Fibroblast of skin of scalp (primary cell): ENCODE measurements at regions not wholly inside any gene's neighbourhood (a gene's known extent, or its start where the extent isn't known, plus 50 kb on each side); places are given as distances from the start of the nearest gene placed in this dataset.

ENCODE experiments used
- DNase-seq: peaks from one replicate; pipeline ENCODE4 v3.0.0-alpha.2; 2013

DNA sequence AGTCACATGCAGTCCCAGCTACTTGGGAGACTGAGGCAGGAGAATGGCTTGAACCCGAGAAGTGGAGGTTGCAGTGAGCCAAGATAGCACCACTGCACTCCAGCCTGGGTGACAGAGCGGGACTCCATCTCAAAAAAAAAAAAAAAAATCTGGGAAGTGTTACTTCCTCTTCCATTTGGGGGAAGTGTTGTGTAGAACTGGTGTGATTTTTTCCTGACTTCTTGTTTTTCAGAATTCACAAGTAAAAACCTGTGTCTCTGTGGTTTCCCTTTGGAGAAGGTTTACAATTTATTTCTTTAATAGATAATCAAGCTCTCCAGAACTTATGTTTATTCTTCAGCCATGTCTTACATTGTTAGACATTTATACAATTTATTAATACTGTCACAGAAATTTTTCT lies 396.1 kb downstream of the BRD1 start:
- DNase-seq, result no peak

DNA sequence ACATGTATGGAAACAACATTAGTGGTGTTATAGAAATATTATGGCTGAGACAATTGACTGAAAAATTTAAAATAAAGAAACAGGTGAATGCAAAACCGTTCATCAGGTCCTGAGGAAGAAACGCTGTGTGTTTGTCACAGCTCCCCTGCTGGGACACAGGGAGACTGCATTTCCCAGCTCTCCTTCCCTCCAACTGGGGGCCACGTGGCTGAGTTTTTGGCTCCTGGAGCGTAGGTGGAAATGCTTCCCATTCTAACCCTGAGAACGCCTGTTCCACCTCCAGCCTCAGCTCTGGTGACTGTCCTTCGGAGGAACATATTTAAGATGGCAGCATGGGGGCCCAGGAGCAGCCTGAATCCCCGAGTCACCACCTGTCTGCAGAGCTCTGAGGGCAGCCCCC lies 398.6 kb downstream of the BRD1 start:
- no peak for DNase-seq

DNA sequence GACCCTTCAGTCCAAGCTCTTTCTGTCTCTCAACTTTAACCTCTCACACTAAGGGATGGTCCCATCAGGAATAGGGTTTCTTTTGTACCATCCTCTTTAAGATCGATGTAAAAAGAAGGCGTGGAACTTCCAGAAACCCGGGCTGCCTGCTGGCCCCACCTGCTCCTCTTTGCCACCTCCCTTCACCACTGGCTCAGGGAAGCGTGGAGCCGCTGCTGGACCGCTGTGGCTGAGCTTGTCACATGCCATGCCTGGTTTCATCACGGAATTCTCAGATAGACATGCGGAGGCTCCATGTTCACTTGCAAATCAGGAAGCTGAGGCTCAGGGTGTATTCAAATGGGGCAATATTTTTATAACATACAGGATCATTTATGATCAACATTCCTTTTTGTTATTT lies 399.7 kb downstream of the BRD1 start:
- DNase-seq, result no peak

DNA sequence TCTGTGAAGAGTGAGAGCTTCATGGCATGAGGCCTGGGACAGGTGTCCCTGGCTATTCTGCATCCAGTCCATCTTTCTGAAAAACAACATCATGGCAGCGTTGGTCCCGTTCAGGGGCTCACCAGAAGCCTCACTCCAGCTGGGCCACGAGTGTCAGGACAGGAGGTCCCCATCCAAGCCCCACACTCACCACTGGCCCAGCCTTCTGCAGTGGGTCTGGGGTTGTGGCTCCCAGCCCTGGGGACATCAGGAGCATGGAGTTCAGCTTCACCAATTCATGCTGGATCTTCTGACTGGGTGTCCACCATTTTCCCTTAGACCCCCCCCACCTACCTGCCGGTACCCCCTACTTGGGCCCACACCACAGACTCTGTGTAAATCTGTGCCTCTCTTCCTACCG lies 400.3 kb downstream of the BRD1 start:
- no peak for DNase-seq

DNA sequence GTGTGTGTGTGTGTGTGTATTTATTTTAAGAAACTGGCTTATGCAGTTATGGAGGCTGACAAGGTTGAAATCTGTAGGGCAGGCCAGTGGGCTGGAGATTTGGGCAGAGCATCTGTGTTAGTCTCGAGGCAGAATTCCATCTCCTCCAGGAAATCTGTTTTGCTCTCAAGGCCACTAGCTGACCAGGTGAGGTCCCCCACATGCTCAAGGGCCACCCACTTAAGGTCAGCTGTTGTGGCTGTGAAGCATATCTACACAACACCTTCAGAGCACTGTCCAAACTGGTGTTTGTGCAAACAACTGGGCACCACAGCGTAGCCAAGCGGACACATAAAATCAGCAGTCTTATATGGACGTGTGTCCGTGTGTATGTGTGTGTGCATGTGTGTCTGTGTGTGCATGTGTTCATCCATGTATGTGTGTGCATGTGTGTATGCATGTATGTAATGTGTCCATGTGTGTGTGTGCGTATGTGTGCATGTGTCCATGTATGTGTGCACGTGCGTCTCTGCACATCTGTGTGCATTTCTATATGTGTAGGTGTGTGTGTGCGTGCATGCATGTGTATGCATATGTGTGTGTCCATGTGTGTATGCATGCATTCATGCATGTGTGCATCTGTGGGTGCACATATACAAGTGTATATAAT lies 400.9 kb downstream of the BRD1 start:
- no peak for DNase-seq

DNA sequence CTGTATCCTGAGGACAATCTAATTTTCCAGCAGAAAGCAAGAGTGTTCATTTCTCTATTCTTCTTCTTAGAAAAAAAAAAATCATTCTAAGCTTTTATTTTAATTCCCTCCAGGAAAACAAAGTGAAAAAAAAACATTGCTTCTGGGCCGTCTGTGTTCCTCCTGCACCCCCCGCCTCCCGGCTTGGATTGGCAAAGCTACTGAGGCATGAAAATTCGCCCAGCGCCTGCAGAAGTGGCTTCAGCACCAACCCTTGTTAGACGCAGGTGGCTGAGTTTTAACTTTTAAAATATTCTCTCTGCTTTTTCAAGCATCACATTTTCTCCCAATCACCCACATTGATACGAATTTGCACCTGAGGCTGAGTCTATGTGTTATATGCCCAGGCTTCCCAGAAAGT lies 401.6 kb downstream of the BRD1 start:
- DNase-seq, result no peak

DNA sequence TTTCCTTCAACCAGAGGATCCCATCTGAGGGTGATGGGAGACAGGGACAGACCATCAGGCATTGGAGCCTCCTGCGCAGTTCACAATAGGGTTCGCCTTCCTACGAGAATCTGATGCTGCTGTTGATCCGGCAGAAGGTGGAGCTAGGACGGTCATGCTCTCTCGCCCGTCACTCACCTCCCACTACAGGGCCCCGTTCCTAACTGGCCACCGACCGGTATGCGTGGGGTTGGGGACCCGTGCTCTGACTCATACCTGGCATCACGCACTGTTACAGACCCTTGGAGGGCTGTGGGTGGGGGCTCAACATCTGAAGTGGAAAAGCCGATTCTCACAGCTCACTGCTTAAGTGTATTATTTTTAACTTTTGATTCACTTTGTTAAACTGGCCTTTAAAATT lies 402.3 kb downstream of the BRD1 start:
- no peak for DNase-seq

DNA sequence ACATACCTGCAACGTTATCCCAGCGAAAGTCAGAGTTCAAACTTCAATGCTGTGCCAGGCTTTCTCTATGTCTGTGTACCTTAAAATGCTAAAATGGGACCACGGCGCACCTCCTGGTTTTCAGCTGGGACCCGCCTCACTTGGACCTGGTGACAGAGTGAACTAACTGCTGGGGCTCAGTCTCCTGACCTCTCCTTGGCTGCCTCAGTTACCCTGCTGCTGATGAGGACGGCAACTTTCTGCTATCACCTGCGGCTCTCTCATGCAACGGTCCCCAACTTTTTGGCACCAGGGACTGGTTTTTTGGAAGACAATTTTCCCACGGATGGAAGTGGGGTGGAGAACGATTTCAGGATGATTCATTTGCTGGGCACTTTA lies 402.8 kb downstream of the BRD1 start:
- DNase-seq, result no peak

DNA sequence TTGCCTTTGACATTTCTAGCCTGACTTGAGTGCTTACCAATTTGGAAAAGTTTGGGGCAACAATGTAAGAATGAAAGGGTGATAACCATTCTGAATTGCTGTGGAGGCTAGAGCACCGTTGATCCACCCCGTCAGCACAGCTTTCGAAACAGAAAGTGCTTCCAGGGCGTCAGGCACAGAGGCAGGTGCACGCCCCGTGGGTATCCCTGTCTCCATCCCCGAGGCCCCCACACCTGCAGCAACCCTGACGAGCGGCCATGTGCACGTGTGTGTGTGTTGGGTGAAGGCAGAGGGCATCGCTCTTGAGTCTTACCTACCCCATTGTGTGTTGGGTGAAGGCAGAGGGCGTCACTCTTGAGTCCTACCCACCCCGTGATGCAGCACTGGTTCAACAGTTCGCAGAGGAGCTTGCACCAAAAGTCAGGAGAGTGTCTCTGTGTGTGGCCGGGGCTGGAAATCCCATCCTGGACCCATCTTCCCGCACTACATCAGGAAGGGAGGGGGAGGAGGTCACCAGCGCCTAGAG lies 404.5 kb downstream of the BRD1 start:
- no peak for DNase-seq

DNA sequence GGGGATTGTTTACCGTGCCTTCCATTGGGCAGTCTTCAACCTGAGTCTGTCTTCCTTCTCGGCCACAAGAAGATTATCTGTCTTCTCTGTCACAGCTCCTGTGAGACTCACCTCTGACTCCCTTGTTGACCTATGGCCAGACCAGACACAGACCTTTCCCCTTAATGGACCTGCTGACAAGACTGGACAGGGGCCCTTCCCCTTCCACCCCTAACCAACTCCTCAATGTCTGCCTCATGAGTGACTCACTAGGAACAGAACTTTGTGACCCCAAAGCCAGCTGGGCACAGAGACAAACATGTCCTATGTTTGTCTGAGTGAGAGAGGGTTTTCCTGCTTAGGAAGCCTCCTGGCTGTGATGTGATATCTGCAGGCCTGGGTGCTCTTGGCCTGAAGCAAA lies 405.0 kb downstream of the BRD1 start:
- no peak for DNase-seq

DNA sequence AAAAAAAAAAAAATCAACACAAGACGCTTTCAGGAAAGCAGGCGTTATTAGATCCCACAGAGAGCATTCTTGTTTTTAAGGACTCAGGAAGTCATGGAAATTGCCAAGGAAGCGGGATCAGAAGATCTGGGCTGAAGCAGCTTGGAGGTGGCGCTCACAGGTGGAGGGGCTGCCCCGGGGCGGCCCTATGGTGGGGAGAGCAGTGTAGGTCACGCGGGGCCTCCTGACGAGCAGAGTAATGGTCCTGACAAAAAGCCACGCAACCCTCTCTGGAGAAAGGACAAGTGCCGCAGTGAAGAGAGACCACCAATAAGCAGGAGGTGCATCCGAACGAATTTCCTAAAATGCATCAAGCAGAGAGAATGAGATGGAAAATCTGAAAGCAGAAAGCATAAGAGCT lies 407.0 kb downstream of the BRD1 start:
- no peak for DNase-seq

DNA sequence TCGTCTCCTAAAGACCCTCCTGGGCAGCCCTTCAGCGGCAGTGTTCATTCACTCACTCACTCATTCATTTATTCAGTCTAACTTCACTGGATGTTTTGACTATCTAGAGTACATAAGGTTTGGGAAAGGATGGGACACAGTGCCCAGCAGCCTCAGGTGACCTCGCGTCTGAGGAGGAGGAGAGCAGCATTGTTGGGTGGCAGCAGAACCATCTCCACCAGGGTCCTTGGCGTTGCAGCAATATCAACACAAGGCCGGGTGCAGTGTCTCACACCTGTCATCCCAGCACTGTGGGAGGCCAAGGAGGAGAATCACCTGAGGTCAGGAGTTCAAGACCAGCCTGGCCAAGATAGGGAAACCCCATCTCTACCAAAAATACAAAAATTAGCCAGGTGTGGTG lies 408.0 kb downstream of the BRD1 start:
- DNase-seq, result no peak

DNA sequence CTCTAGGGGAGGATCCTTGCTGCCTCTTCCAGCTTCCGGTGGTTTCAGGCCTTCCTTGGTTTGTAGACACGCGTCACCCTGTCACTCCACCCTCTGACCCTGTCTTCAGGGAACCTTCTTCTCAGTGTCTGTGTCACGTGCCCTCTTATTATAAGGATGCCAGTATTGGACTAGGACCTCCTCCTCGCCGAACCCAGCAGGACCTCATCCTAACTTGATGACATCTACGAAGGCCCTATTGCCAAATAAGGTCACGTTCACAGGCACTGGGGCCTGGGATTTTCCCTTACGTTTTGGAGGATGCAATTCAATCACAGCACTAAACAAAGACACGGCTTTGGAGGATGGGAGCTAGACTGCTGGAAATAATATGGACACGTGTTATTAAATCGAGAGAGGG lies 408.7 kb downstream of the BRD1 start:
- no peak for DNase-seq

DNA sequence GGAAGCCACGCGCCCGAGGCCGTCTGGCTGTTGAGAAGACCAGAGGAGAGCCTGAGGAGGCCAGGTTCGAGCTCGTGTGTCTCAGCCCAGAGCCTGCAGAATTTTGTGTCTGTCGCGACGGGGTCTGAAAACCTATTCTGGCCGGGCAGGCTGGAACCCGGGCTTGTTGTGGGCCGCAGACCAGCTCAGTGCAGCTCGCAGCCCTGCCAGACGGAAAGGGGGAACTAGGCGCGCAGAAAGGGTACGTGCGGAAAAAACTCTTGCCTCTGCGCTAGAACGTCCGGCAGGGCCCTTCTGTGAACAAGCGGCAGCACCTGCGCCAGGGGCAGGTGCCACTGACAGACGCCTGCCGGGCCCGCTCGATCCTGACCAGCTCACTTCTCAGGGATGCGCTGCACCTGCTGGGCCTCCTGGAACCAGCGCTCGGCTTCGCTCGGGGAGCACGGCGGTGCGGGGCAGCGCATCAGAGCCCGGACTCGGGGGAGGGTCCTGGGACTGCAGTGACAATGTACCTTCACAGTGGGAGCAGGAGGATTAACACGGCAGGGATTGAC lies 409.3 kb downstream of the BRD1 start:
- no peak for DNase-seq

DNA sequence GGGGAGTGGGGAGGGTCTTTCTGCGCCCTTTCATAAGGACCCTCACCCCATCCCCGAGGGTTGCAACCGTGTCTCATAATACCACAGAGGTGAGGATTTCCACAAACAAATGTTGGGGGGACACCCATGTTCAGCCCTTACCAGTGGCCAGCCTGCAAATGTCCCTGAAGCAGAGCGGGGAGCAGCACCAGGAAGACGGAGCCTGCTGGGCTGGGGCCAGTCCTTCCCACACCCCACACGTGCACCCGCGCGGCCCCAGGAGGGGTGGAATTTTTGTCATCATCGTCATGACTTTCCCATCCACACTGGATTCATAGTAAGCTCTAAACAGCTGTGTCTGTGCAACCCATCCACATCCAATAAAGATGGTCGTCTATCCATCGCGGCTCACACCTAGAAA lies 409.8 kb downstream of the BRD1 start:
- DNase-seq, result no peak

DNA sequence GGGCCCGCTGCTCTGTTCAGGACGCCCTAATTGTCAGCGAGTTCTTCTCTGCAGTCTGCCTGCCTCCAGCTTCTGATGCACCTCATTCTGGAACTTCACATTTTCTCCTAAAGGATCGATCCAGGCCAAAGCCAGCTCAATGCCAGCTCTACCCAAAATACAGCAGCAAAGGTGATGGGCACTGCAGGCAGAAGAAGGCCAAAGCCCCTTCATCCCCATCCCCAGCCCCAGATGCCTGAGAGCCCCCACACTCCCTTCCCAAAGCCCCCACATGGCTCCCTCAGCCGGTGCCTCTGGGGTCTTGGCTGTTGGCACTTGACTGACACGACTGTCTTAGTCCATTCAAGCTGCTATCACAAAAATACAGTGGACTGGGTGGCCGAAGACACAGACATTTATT lies 410.3 kb downstream of the BRD1 start:
- no peak for DNase-seq

DNA sequence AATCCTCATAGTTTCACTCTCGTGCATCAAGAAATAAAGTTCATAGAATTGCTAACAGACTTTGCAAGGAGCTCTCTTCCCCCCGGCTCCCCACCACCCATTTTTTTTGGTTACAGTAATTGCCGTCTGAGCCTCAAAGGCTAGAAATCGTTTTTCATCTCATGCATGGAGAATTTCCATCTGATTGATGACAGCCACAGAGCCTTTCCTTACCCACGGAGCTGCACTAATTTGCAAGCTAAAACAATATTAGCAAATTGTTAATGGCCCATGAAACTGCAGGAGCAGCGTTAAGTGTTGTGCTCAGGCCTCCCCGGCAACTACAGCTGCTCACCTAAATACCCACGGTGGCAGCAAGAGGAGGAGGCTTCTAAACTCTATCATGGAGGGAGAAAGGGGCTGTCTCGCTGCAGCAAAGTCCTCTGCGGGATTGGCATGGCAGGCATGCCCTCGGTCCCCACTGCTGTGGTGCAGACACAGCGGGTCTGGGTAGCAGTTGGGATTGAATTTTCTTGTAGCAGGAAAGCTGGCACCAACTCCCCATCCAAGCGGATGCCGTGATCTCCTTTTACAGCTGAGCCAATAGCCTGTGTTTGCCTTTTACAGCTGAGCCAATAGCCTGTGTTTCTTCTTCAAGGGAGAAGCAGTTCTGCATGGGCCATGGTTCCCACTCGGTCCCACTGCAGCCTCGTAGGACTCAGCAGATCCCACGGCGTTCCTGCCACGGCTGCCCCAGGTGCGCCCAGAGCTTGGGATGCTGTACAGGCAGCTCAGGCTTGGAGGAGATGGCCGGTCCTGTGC lies 412.3 kb downstream of the BRD1 start:
- DNase-seq, result no peak

DNA sequence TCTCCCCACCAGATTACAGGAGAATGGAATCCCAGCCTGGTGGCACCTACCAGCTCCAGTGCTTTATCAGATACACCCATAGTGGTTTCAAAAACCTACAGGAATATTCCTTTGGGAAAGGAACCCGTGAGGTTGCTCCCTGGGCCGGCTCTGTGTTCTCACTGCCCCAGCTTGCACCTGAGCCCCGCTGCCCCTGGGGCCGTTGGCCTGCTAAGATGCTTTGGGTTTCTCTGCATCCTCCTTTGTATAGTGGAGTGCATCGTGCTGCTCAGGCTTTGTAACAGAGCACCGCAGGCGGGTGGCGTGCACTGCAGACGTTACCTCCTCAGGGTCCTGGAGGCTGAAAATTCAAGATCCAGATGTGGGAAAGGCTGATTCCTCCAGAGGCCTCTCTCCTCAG lies 414.1 kb downstream of the BRD1 start:
- no peak for DNase-seq

DNA sequence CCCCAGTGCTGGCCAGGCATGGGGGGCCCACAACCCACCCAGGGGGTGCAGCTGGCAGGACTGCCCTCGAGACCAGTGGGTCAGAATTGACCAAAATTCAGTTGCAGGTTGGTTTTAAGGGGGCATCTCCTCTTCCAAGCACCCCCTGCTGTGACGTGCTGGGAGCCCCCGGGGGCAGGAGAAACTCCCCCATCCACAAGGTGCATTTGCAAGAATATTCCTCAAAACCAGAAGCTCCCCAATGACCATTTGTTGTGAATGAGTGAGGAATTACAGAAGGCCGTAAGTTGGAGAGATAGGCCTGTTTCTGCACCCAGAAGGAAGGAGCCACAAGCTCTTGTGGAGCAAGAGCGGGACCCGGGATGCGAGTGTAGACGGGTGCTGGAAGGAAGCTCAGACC lies 414.5 kb downstream of the BRD1 start:
- DNase-seq, result no peak

DNA sequence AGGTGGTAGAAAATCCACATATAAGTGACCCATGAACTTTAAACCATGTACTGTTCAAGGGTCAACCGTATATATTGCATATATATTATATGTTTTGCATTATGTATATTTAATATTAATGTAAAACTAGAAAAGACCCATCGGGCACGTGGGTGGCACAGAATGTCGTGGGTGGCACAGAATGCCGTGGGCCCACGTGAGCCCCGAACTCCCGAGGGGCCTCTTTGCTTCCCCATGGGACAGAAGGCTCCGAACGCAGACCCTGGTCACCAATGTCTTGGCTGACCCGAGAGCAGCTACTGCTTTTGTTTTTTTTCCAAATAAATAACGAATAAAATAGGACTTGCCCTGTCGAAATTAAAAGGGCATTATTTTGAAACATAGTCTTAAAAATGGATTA lies 415.4 kb downstream of the BRD1 start:
- DNase-seq, result no peak

DNA sequence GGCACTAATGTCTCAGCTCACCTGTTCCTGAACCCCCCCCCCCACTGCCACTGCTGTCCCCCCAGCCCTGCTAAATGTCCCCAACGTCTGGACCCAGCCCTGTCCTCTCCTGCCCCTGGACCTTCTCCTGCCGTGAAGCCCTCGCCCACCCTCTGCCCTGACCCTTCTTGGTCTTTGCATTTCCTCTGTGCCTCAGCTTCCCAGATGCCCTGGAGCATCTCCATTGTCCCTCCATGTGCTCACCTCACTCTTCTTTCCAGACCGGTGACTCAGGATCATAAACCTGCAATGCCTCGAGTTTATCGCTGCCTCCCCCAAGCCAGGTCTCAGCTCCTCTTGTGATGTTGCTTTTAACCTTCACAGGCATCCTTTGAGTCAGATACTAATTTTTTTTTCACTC lies 416.4 kb downstream of the BRD1 start:
- DNase-seq, result no peak

DNA sequence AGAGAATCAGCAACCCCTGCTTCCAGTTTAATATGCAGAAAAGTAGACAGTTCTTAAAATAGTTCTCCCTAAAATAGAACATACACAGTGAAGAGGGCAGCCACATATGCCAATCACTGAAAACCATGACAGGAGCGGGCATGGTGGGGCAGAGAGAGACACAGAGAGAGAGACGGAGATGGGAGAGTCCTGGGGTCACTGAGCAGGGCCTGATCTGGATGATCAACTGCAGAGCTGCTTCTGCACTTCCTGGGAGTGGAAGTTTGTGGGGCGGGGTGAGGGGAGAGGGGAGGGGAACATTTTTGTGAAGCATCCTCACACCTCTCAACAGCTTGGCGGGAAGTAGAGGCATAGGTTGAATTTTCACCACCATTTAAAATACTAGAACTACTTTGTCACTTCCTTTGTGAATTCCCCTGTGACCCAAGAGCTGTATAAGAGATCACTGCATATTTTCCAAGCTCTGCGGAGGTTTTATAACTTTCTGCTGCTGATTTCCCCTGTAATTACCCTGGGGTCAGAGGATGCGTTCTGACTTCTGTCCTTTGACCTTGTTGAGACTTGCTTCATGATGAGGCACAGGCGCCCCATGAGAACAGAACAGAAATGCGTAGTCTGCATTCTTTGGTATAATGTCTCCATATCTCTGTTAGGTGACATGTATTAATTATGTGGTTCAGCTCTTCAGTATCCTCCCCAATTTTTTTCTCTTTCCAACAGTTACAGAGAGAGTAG lies 419.4 kb downstream of the BRD1 start:
- no peak for DNase-seq

DNA sequence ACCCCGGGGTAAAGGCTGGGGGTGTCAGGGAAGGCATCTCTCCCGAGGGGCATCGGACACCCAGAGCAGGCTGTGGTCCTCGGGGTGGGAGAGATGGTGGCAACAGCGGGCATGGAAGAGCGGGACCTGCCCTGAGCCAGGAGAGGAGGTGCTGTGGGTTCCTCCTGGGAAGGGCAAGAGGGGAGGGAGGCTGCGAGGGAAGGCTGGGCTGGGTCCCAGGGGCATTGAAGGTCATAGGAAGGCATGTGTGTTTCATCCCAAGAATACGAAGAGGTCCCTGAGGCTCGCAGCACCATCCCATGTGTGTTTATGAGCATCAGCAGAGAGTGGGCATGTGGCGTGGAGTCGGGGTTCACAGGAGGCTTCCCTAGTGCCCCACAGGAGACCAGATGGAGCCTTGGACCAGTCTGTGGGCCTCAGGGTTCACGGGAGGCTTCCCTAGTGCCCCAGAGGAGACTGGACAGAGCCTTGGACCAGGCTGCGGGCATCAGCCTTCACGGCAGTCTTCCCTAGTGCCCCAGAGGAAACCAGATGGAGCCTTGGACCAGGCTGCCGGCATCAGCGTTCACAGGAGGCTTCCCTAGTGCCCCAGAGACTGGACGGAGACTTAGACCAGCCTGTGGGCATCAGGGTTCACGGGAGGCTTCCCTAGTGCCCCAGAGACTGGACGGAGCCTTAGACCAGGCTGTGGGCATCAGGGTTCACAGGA lies 420.6 kb downstream of the BRD1 start:
- no peak for DNase-seq
